Stimulated activated CD4-positive, alpha-beta T cell treated with anti-CD3 and anti-CD28 coated beads, TNF-alpha, amount 100 ng/mL, for 4 hours (primary cell): ENCODE measurements at regions not wholly inside any gene's neighbourhood (a gene's known extent, or its start where the extent isn't known, plus 50 kb on each side); places are given as distances from the start of the nearest gene placed in this dataset.

Experiments
- DNase-seq, 3 experiments: peaks; one replicate each; pipeline ENCODE4 v3.0.0-alpha.2; 2020; ENCODE audit warnings: low read depth in 3 of 3

DNA sequence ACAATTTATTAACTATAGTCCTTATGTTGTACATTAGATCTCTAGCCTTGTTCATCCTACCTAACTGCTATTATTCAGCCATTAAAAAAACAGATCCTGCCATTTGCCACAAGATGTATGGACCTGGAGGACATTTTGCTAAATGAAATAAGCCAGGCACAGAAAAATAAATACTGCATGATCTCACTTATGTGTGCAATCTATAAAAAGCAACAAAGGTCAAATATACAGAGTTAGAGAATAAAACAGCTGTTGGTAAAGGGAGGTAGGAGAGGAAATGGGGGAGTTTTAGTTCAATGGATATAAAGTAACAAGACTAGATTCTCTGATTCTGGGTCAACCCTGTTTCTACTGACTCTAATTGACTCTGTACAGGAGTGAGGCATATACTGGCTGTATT, 103.3 kb upstream of the FAM9C start:
- no peak for DNase-seq

GRCh38 chrX:13147147-13147546, 102.7 kb upstream of the FAM9C start:
- no peak for DNase-seq

- no peak for DNase-seq
Measured at GRCh38 chrX:13144927-13145655, 100.7 kb upstream of the FAM9C start.

DNA sequence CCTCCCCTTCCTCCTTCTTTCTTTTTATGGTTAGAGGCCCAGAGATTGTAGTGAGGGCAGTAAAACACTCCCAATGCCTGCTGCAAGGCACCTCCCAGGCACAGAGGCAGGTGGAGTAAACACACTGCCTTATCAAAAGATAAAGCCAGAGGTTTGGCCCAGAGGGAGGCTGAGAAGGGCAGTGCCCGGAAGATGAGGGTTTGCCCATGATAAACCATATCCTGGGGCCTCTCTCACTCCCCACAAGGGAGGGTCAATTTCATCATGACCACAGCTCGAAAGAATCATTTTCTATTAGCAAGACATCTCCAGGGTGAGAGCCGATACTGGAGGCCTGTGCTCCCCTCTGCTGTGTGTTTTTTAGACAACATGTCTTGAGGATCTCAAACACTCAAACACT, 98.5 kb upstream of the FAM9C start:
- no peak for DNase-seq

DNA sequence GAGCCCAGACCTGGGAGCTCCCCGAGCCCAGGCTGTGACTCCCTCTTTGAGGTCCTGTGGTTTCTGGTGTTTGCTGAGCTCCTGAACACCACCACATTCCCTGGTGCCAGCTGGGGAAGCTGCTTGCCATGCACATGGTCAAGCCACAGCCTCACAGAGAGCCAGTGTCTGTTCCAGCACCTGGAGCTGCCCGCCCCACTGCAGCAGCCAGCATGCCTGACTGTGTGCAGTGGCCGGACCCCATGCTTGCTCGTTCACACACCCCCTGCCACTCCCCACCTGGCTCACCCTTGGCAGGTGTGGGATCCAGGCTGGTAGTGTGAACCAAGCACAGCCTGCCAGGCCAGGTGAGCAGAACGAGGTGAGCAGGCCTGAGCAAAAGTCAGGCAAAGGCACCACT, 95.6 kb upstream of the FAM9C start:
- DNase-seq = no peak

GRCh38 chrX:13131396-13132137, 87.1 kb upstream of the FAM9C start:
- DNase-seq = no peak

GRCh38 chrX:13130816-13131215, 86.4 kb upstream of the FAM9C start:
- DNase-seq = no peak

DNA sequence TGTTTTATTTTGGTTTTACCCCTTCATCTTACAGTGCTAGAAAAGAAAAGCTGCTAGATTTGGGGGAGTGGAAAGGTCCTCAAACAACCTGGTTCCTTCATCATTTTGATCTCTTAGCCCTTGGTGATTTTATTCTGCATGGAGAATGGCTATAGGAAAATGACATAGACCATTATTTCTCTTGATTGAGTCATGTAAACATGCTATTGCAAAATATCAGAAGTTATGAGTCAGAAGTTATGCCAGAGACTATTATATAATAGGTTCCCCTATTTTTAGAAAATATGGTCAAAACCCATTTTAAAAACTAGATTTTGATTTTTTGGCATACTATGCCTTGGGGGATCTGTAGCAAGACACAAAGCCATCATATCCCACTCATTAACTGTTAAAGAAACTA, 83.7 kb upstream of the FAM9C start:
- DNase-seq = no peak

GRCh38 chrX:13126775-13127174, 82.4 kb upstream of the FAM9C start:
- no peak for DNase-seq

- no peak for DNase-seq
Measured at GRCh38 chrX:13125188-13125587, 80.8 kb upstream of the FAM9C start.

GRCh38 chrX:13123857-13124345, 79.5 kb upstream of the FAM9C start:
- DNase-seq = no peak

GRCh38 chrX:13123247-13123856, 78.9 kb upstream of the FAM9C start:
- no peak for DNase-seq

GRCh38 chrX:13121020-13121555, 76.7 kb upstream of the FAM9C start:
- DNase-seq = no peak

- DNase-seq = no peak
Measured at GRCh38 chrX:13120017-13120416, 75.6 kb upstream of the FAM9C start.

- no peak for DNase-seq
Measured at GRCh38 chrX:13119386-13119785, 75.0 kb upstream of the FAM9C start.

DNA sequence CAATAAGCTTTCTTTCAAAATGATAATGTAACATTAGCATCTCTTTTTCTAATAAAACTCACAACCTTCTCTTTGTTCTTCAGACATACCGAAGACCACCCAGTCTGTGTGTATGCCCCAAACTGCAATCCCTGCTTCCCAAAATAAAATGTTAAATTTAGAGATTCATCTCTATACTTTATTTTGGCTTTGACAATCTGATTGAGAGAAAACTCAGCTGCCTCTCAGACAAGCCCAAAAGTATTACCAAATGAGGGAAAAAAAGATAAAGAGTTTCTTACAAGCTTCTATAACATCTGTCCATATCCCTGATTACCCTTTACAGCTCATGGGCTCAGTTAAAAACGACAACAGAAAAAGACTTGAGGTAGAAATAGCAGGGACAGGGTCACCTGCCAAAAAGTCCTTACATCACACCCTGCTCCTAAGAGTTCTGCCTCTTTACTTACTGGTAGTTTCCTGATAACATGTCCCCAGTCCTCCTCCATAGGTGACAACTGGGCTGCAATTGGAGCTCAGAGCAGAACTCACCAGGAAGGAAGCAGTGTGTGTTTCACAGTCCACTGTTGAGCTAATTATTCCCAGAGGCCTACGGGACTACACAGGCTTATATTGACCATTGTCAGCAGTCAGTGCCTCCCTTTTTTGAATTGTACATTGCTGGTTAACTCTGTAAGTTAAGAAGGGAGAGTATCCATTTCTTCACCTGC, 70.9 kb upstream of the FAM9C start:
- no peak for DNase-seq

DNA sequence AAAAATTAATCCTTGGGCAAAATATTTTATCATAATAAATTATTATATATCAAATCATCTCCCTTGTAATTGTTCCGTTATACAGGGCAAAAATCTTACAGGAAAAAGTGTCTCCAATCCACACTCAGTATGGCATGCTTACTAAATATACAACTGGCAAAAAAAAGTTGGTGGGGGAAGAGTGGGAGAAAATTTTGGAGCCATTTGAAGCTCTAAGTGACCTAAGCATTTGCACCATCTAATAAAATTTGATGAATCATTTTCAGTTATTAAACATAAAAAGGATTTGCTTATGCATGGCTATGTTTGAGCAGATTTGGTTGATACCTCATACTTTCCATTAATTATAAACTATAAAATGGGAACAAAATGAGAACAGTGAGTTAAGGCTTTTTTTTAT, 68.1 kb upstream of the FAM9C start:
- no peak for DNase-seq

- DNase-seq = no peak
Measured at GRCh38 chrX:13110433-13111324, 66.3 kb upstream of the FAM9C start.

DNA sequence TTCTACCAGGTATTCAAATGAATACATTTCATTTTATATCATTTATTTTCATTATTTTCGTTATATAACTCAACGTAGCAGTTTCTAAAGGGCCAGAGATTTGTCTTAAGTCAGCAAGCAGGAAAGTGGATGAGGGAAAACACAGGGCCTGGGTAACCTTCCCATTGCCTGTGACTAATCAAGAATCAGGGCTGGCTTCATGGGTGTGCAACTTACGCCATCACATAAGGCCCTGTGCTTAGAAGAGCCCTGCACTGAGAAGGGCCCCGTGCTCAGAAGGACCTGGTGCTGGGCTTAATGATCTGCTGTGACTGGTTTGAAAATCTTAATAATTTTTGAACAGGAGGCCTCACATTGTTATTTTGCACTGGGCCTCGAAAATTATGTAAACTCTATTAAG, 65.4 kb upstream of the FAM9C start:
- no peak for DNase-seq

- DNase-seq = no peak
Measured at GRCh38 chrX:13103914-13104274, 59.5 kb upstream of the FAM9C start.
